HG03575 (cell line): ENCODE measurements at regions not wholly inside any gene's neighbourhood (a gene's known extent, or its start where the extent isn't known, plus 50 kb on each side); places are given as distances from the start of the nearest gene placed in this dataset.
"Not testable (repeated sequence)": the region's sequence is repeated elsewhere in the genome, so short reads cannot be mapped to it uniquely, and the experiment has no call there.

Experiments
- ATAC-seq: cut with Tn5 transposase; IDR thresholded peaks from one replicate; pipeline ENCODE4 v1.9.1; 2021; ENCODE audit not compliant: unreplicated experiment, insufficient number of reproducible peaks, low FRiP score; ENCODE audit errors: extremely low read depth

GRCh38 chr13:50537029-50537428 is 306.5 kb downstream of the DLEU7 start:
- no peak for ATAC-seq

- no peak for ATAC-seq
Measured at GRCh38 chr13:50539791-50540530, 303.5 kb downstream of the DLEU7 start.

- ATAC-seq: no peak
Measured at GRCh38 chr13:50543141-50543540, 300.4 kb downstream of the DLEU7 start.

- no peak for ATAC-seq
Measured at GRCh38 chr13:50543782-50544181, 299.7 kb downstream of the DLEU7 start.

GRCh38 chr13:50544211-50544610 is 299.3 kb downstream of the DLEU7 start:
- no peak for ATAC-seq

- ATAC-seq: not testable (repeated sequence)
Measured at GRCh38 chr13:50547175-50547574, 296.3 kb downstream of the DLEU7 start.

GRCh38 chr13:50548586-50548985 is 294.9 kb downstream of the DLEU7 start:
- no peak for ATAC-seq

GRCh38 chr13:50549221-50549942 is 294.1 kb downstream of the DLEU7 start:
- no peak for ATAC-seq

GRCh38 chr13:50550151-50550550 is 293.3 kb downstream of the DLEU7 start:
- no peak for ATAC-seq

GRCh38 chr13:50552424-50552966 is 291.0 kb downstream of the DLEU7 start:
- ATAC-seq: no peak

GRCh38 chr13:50561739-50562138 is 281.8 kb downstream of the DLEU7 start:
- no peak for ATAC-seq

- ATAC-seq: no peak
Measured at GRCh38 chr13:50566646-50567045, 276.8 kb downstream of the DLEU7 start.

GRCh38 chr13:50572129-50572528 is 271.4 kb downstream of the DLEU7 start:
- no peak for ATAC-seq

GRCh38 chr13:50573066-50573465 is 270.4 kb downstream of the DLEU7 start:
- no peak for ATAC-seq

GRCh38 chr13:50574731-50575130 is 268.8 kb downstream of the DLEU7 start:
- ATAC-seq: no peak

- no peak for ATAC-seq
Measured at GRCh38 chr13:50575138-50575537, 268.4 kb downstream of the DLEU7 start.

GRCh38 chr13:50576156-50576555 is 267.3 kb downstream of the DLEU7 start:
- no peak for ATAC-seq

- ATAC-seq: no peak
Measured at GRCh38 chr13:50577806-50578205, 265.7 kb downstream of the DLEU7 start.

GRCh38 chr13:50580684-50581305 is 262.7 kb downstream of the DLEU7 start:
- ATAC-seq: no peak
